CD4-positive, alpha-beta T cell (primary cell): ENCODE measurements at regions not wholly inside any gene's neighbourhood (a gene's known extent, or its start where the extent isn't known, plus 50 kb on each side); places are given as distances from the start of the nearest gene placed in this dataset.

ENCODE experiments used
- ATAC-seq: fragments of 200-7000 bp; cut with Tn5 transposase; one replicate; pipeline ENCODE4 v1.10.0; 2022; ENCODE audit warnings: mild to moderate bottlenecking; ENCODE audit not compliant: poor library complexity
- CTCF ChIA-PET: fragments of 350-600 bp; sonication (Branson Sonifier 250); formaldehyde crosslinking; loops from one replicate; lab custom pipeline; 2021; ENCODE audit warnings: antibody characterized with exemption, inconsistent platforms; lab: Charles Lee
- POLR2A ChIA-PET: fragments of 350-600 bp; sonication (Branson Sonifier 250); formaldehyde crosslinking; loops from one replicate; lab custom pipeline; 2021; ENCODE audit warnings: antibody characterized with exemption, inconsistent platforms; lab: Charles Lee
- DNase-seq, 14 experiments: peaks; one replicate each; pipeline ENCODE4 v3.0.0-alpha.2; 2013 to 2020; ENCODE audit warnings: mixed read lengths in 2 of 14
- H3K27ac ChIP-seq, 2 donors: one replicate each; pipeline versions ENCODE4 v1.5.1 to v1.7.0; 2013; ENCODE audit warnings: low read length in 2 of 2, low read depth in 1 of 2, mild to moderate bottlenecking in 1 of 2
- H3K27me3 ChIP-seq, 2 experiments: 1 replicate in 1 of 2; 2 replicates in 1 of 2; pipeline versions ENCODE4 v1.6.1 to v1.7.0; 2013; ENCODE audit warnings: low read length in 2 of 2, control low read depth in 1 of 2, mild to moderate bottlenecking in 1 of 2, moderate library complexity in 1 of 2; ENCODE audit not compliant: insufficient read depth in 2 of 2, control insufficient read depth in 1 of 2
- H3K36me3 ChIP-seq: one replicate; pipeline ENCODE4 v1.6.1; 2013; ENCODE audit warnings: low read length, control low read depth; ENCODE audit not compliant: insufficient read depth
- H3K4me1 ChIP-seq: one replicate; pipeline ENCODE4 v1.6.1; 2013; ENCODE audit warnings: low read length, control low read depth; ENCODE audit not compliant: insufficient read depth
- H3K4me3 ChIP-seq: one replicate; pipeline ENCODE4 v1.5.1; 2013; ENCODE audit warnings: mild to moderate bottlenecking, low read length, moderate library complexity
- H3K9me3 ChIP-seq, 2 experiments: 1 replicate in 1 of 2; 2 replicates in 1 of 2; pipeline versions ENCODE4 v1.6.1 to v1.7.0; 2013; ENCODE audit warnings: low read length in 2 of 2, mild to moderate bottlenecking in 2 of 2, control low read depth in 1 of 2, moderate library complexity in 1 of 2; ENCODE audit not compliant: control insufficient read depth in 1 of 2, insufficient read depth in 1 of 2
- H3K27ac Mint-ChIP-seq: one replicate; pipeline ENCODE4 v1.8.0; 2020; ENCODE audit warnings: mixed read lengths
- H3K27me3 Mint-ChIP-seq: one replicate; pipeline ENCODE4 v1.8.0; 2021; ENCODE audit warnings: mixed read lengths
- H3K36me3 Mint-ChIP-seq: one replicate; pipeline ENCODE4 v1.8.0; 2021; ENCODE audit warnings: low read depth, mixed read lengths
- H3K4me1 Mint-ChIP-seq: one replicate; pipeline ENCODE4 v1.8.0; 2021; ENCODE audit warnings: low read depth, mixed read lengths
- H3K4me3 Mint-ChIP-seq: one replicate; pipeline ENCODE4 v1.8.0; 2020; ENCODE audit warnings: mild to moderate bottlenecking, mixed read lengths
- H3K9me3 Mint-ChIP-seq: one replicate; pipeline ENCODE4 v1.8.0; 2020; ENCODE audit warnings: mixed read lengths
- intact Hi-C, 2 experiments: fragments of 100-400 bp; cut with DNase I in 1 of 2; cut with micrococcal nuclease in 1 of 2; formaldehyde crosslinking; loops; one replicate each; pipeline versions ENCODE4 v1.15.1 to v1.9.0; 2023 to 2025; cut with DNase I, micrococcal nuclease
- TF ChIP-seq, protein P1 (sequence below): fragments of 200-600 bp; IDR thresholded peaks from one replicate; pipeline ENCODE4 v1.8.0; 2022; ENCODE audit warnings: antibody characterized with exemption, mild to moderate bottlenecking

DNA sequence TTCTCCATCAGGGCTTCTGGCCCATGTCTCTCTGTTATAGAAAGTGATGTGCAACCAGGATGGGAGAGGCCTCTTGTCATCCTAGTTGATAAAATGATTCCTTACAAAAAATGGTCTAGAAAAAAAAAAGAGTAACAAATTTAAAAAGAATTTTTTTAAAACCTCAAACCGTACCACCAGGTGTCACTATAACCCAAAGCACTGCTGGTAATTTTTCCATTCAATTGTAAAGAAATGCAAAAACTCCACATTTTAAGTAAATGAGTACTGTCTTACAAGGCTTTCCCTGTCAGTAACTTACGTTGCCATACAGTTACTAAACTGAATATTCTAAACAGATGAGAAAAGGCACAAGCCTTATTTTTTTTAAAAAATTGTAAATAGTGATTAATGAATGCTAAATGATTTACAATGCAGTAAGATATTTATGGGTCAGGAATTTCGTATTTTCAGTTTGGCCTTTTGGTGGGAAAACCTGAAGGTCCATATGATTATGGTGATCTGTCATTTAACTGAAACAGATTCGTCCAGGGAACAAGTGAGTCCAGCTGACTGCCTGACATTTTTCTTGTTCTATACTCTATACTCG, 95.4 kb downstream of the OGFRL1 start:
- TF ChIP-seq, protein P1, sequence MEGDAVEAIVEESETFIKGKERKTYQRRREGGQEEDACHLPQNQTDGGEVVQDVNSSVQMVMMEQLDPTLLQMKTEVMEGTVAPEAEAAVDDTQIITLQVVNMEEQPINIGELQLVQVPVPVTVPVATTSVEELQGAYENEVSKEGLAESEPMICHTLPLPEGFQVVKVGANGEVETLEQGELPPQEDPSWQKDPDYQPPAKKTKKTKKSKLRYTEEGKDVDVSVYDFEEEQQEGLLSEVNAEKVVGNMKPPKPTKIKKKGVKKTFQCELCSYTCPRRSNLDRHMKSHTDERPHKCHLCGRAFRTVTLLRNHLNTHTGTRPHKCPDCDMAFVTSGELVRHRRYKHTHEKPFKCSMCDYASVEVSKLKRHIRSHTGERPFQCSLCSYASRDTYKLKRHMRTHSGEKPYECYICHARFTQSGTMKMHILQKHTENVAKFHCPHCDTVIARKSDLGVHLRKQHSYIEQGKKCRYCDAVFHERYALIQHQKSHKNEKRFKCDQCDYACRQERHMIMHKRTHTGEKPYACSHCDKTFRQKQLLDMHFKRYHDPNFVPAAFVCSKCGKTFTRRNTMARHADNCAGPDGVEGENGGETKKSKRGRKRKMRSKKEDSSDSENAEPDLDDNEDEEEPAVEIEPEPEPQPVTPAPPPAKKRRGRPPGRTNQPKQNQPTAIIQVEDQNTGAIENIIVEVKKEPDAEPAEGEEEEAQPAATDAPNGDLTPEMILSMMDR: peak; percentile 44
- ChIA-PET POLR2A (no interaction called here), CTCF (no interaction called here)
- ATAC-seq (no peak), DNase-seq (peak in 3 of 14 experiments; percentile 8 to 13 (median 12))
- H3K4me1 ChIP-seq: no peaks in the 10 kb centered on the region
- H3K27me3 Mint-ChIP-seq: peaks cover 5% of the 10 kb centered on the region
- H3K4me3 ChIP-seq: no peak overlapping the region
- H3K9me3 Mint-ChIP-seq: no peaks in the 10 kb centered on the region
- peaks cover 0 to 5% of the 10 kb centered on the region in 2 experiments for H3K27me3 ChIP-seq
- no peak overlapping the region for H3K4me3 Mint-ChIP-seq
- no peaks in the 10 kb centered on the region for H3K36me3 Mint-ChIP-seq
- no peak overlapping the region for H3K27ac ChIP-seq
- no peaks in the 10 kb centered on the region for H3K4me1 Mint-ChIP-seq
- intact Hi-C loops: loop anchor here in 1 of 2 experiments (10.0 kb wide), 1 partner anchor 1941 kb away; no protein-coding TSS in a partner anchor
- H3K27ac Mint-ChIP-seq: no peak overlapping the region
- H3K36me3 ChIP-seq: no peaks in the 10 kb centered on the region
- no peaks in the 10 kb centered on the region for H3K9me3 ChIP-seq

DNA sequence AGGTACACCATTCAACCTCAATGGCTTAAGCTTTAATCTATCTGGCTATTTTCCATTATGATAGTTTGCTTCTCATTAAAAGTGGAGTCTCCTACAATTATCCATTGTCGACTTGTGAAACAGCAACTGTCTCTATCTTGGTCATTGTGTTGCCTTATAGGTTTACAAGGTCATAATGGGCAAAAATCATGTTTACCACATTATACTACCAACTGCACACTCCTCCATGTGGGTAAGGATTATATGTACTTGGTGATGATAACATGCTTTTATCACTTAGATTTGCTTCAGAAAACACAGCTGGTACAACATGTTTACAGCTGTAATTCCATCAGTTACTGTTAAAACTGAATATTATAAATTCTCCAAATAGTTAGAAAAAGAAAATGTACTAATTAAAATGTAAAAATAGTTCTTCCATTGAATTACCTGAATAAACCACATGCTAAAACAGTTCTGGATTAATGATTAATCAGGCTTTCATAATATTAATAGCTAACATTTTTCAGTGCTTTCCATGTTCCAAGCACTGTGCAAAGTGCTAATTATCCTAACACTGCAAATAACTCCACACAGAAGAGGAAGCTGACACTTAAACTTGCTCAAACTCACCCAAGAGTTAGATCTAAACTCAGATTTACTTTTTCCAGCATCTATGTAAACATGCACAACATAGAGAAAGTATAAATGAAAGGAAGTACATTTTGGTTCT, 96.7 kb downstream of the OGFRL1 start:
- CTCF ChIA-PET: no interaction called here
- intact Hi-C loops: loop anchor here in 1 of 2 experiments (10.0 kb wide), 1 partner anchor 1940 kb away; no protein-coding TSS in a partner anchor
- no peak overlapping the region for H3K4me3 ChIP-seq
- ATAC-seq: no peak
- DNase-seq: no peak
- TF ChIP-seq, protein P1: no peak
- H3K27me3 Mint-ChIP-seq: peaks cover 5% of the 10 kb centered on the region
- H3K9me3 ChIP-seq: no peaks in the 10 kb centered on the region
- POLR2A ChIA-PET: no interaction called here
- no peaks in the 10 kb centered on the region for H3K36me3 Mint-ChIP-seq
- no peaks in the 10 kb centered on the region for H3K36me3 ChIP-seq
- no peak overlapping the region for H3K4me3 Mint-ChIP-seq
- H3K27me3 ChIP-seq: peaks cover 0 to 5% of the 10 kb centered on the region in 2 experiments
- no peak overlapping the region for H3K27ac ChIP-seq
- H3K4me1 Mint-ChIP-seq: no peaks in the 10 kb centered on the region
- no peaks in the 10 kb centered on the region for H3K4me1 ChIP-seq
- H3K9me3 Mint-ChIP-seq: no peaks in the 10 kb centered on the region
- H3K27ac Mint-ChIP-seq: no peak overlapping the region

DNA sequence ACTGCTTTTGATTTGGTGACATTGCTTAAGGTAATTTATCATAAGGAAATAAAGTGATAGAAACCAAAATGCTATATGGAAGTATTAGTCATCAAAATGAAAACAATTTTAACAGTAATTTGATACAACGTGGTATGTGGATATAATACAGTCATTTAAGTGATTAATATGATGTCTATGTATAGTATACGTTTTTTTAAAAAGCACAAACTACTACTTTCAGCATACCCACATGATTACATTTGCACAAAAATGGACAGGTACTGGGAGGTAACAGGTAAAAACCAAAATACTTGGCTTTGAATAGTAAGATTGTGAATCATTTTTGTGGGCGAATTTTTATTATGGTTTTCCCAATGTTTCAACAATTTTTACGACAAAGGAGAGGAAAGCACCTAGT, 97.6 kb downstream of the OGFRL1 start:
- H3K36me3 ChIP-seq: no peaks in the 10 kb centered on the region
- Mint-ChIP-seq H3K27me3 (peaks cover 5% of the 10 kb centered on the region), H3K4me3 (no peak overlapping the region), H3K36me3 (no peaks in the 10 kb centered on the region), H3K4me1 (no peaks in the 10 kb centered on the region), H3K9me3 (no peaks in the 10 kb centered on the region), H3K27ac (no peak overlapping the region)
- ATAC-seq (no peak), DNase-seq (no peak)
- TF ChIP-seq, protein P1: no peak
- peaks cover 0 to 5% of the 10 kb centered on the region in 2 experiments for H3K27me3 ChIP-seq
- H3K27ac ChIP-seq: no peak overlapping the region
- intact Hi-C loops: loop anchor here in 1 of 2 experiments (10.0 kb wide), 1 partner anchor 1939 kb away; no protein-coding TSS in a partner anchor
- POLR2A ChIA-PET: no interaction called here
- CTCF ChIA-PET: no interaction called here
- no peaks in the 10 kb centered on the region for H3K4me1 ChIP-seq
- no peak overlapping the region for H3K4me3 ChIP-seq
- no peaks in the 10 kb centered on the region for H3K9me3 ChIP-seq
